SJCRH30 (cell line): ENCODE measurements at regions not wholly inside any gene's neighbourhood (a gene's known extent, or its start where the extent isn't known, plus 50 kb on each side); places are given as distances from the start of the nearest gene placed in this dataset.

ENCODE experiments used
- DNase-seq, 2 experiments: peaks; one replicate each; pipeline ENCODE4 v3.0.0-alpha.2; 2015 to 2020
- H3K27ac ChIP-seq: fragments of 250-450 bp; sonication (Bioruptor Pico); 2 replicates; pipeline ENCODE4 v1.5.1; 2020; ENCODE audit warnings: mild to moderate bottlenecking, moderate library complexity
- H3K27me3 ChIP-seq: fragments of 250-450 bp; sonication (Bioruptor Pico); 2 replicates; pipeline ENCODE4 v1.5.1; 2020; ENCODE audit warnings: mild to moderate bottlenecking, moderate library complexity
- H3K36me3 ChIP-seq: fragments of 250-450 bp; sonication (Bioruptor Pico); 2 replicates; pipeline ENCODE4 v1.5.1; 2020; ENCODE audit warnings: mild to moderate bottlenecking, moderate library complexity
- H3K4me1 ChIP-seq: fragments of 250-450 bp; sonication (Bioruptor Pico); 2 replicates; pipeline ENCODE4 v1.5.1; 2020; ENCODE audit warnings: mild to moderate bottlenecking, moderate library complexity
- H3K4me3 ChIP-seq: fragments of 250-450 bp; sonication (Bioruptor Pico); 2 replicates; pipeline ENCODE4 v1.5.1; 2020; ENCODE audit warnings: mild to moderate bottlenecking, moderate library complexity
- H3K9me3 ChIP-seq: fragments of 250-450 bp; sonication (Bioruptor Pico); replicated peaks from 2 replicates; pipeline ENCODE4 v1.5.1; 2020; ENCODE audit warnings: mild to moderate bottlenecking, moderate library complexity

GRCh38 chr10:126808103-126808502 lies 97.1 kb upstream of the DOCK1 start:
- Histone ChIP-seq H3K9me3 (no peaks in the 10 kb centered on the region), H3K36me3 (no peaks in the 10 kb centered on the region), H3K4me3 (no peak overlapping the region), H3K4me1 (no peaks in the 10 kb centered on the region), H3K27me3 (no peaks in the 10 kb centered on the region), H3K27ac (no peak overlapping the region)
- no peak for DNase-seq

GRCh38 chr10:126813432-126813831 lies 91.8 kb upstream of the DOCK1 start:
- Histone ChIP-seq H3K4me3 (no peak overlapping the region), H3K9me3 (no peaks in the 10 kb centered on the region), H3K4me1 (no peaks in the 10 kb centered on the region), H3K36me3 (no peaks in the 10 kb centered on the region), H3K27ac (no peak overlapping the region), H3K27me3 (no peaks in the 10 kb centered on the region)
- no peak for DNase-seq

GRCh38 chr10:126833542-126833941 lies 71.7 kb upstream of the DOCK1 start:
- no peak overlapping the region for H3K4me3 ChIP-seq
- no peak overlapping the region for H3K27ac ChIP-seq
- H3K27me3 ChIP-seq = no peaks in the 10 kb centered on the region
- no peaks in the 10 kb centered on the region for H3K9me3 ChIP-seq
- H3K4me1 ChIP-seq = no peaks in the 10 kb centered on the region
- no peak for DNase-seq
- H3K36me3 ChIP-seq = no peaks in the 10 kb centered on the region

GRCh38 chr10:126836009-126836408 lies 69.2 kb upstream of the DOCK1 start:
- no peak for DNase-seq
- H3K4me3 ChIP-seq = no peak overlapping the region
- no peaks in the 10 kb centered on the region for H3K36me3 ChIP-seq
- no peaks in the 10 kb centered on the region for H3K27me3 ChIP-seq
- H3K4me1 ChIP-seq = no peaks in the 10 kb centered on the region
- H3K9me3 ChIP-seq = no peaks in the 10 kb centered on the region
- H3K27ac ChIP-seq = no peak overlapping the region

GRCh38 chr10:126838316-126838715 lies 66.9 kb upstream of the DOCK1 start:
- Histone ChIP-seq H3K36me3 (no peaks in the 10 kb centered on the region), H3K9me3 (no peaks in the 10 kb centered on the region), H3K27ac (no peak overlapping the region), H3K4me1 (no peaks in the 10 kb centered on the region), H3K27me3 (no peaks in the 10 kb centered on the region), H3K4me3 (no peak overlapping the region)
- DNase-seq = no peak

- H3K27me3 ChIP-seq = no peaks in the 10 kb centered on the region
- H3K27ac ChIP-seq = no peak overlapping the region
- H3K4me1 ChIP-seq = no peaks in the 10 kb centered on the region
- H3K36me3 ChIP-seq = no peaks in the 10 kb centered on the region
- DNase-seq = no peak
- H3K4me3 ChIP-seq = no peak overlapping the region
- H3K9me3 ChIP-seq = no peaks in the 10 kb centered on the region
Observed at GRCh38 chr10:126839094-126839761, 66.0 kb upstream of the DOCK1 start.

GRCh38 chr10:126840576-126841135 lies 64.6 kb upstream of the DOCK1 start:
- no peak for DNase-seq
- Histone ChIP-seq H3K36me3 (no peaks in the 10 kb centered on the region), H3K27ac (no peak overlapping the region), H3K4me1 (no peaks in the 10 kb centered on the region), H3K27me3 (no peaks in the 10 kb centered on the region), H3K4me3 (no peak overlapping the region), H3K9me3 (no peaks in the 10 kb centered on the region)

- Histone ChIP-seq H3K4me1 (no peaks in the 10 kb centered on the region), H3K27ac (no peak overlapping the region), H3K9me3 (no peaks in the 10 kb centered on the region), H3K4me3 (no peak overlapping the region), H3K36me3 (no peaks in the 10 kb centered on the region), H3K27me3 (no peaks in the 10 kb centered on the region)
- DNase-seq = no peak
Observed at GRCh38 chr10:126841341-126841895, 63.8 kb upstream of the DOCK1 start.

- Histone ChIP-seq H3K36me3 (no peaks in the 10 kb centered on the region), H3K27me3 (no peaks in the 10 kb centered on the region), H3K27ac (no peak overlapping the region), H3K9me3 (no peaks in the 10 kb centered on the region), H3K4me3 (no peak overlapping the region), H3K4me1 (no peaks in the 10 kb centered on the region)
- no peak for DNase-seq
Observed at GRCh38 chr10:126842356-126842755, 62.9 kb upstream of the DOCK1 start.

- Histone ChIP-seq H3K4me3 (no peak overlapping the region), H3K27ac (no peak overlapping the region), H3K36me3 (no peaks in the 10 kb centered on the region), H3K4me1 (no peaks in the 10 kb centered on the region), H3K9me3 (no peaks in the 10 kb centered on the region), H3K27me3 (no peaks in the 10 kb centered on the region)
- peak; percentile 19 to 43 for DNase-seq
Observed at GRCh38 chr10:126842836-126843235, 62.4 kb upstream of the DOCK1 start.

GRCh38 chr10:126843299-126843934 lies 61.8 kb upstream of the DOCK1 start:
- no peak for DNase-seq
- no peak overlapping the region for H3K27ac ChIP-seq
- no peaks in the 10 kb centered on the region for H3K27me3 ChIP-seq
- H3K9me3 ChIP-seq = no peaks in the 10 kb centered on the region
- no peaks in the 10 kb centered on the region for H3K4me1 ChIP-seq
- no peak overlapping the region for H3K4me3 ChIP-seq
- no peaks in the 10 kb centered on the region for H3K36me3 ChIP-seq

- Histone ChIP-seq H3K36me3 (no peaks in the 10 kb centered on the region), H3K4me1 (no peaks in the 10 kb centered on the region), H3K4me3 (no peak overlapping the region), H3K27ac (no peak overlapping the region), H3K27me3 (no peaks in the 10 kb centered on the region), H3K9me3 (no peaks in the 10 kb centered on the region)
- no peak for DNase-seq
Observed at GRCh38 chr10:126844406-126844805, 60.8 kb upstream of the DOCK1 start.

- H3K27me3 ChIP-seq = no peaks in the 10 kb centered on the region
- no peaks in the 10 kb centered on the region for H3K9me3 ChIP-seq
- DNase-seq = no peak
- H3K4me3 ChIP-seq = no peak overlapping the region
- H3K27ac ChIP-seq = no peak overlapping the region
- H3K36me3 ChIP-seq = no peaks in the 10 kb centered on the region
- H3K4me1 ChIP-seq = no peaks in the 10 kb centered on the region
Observed at GRCh38 chr10:126846469-126846868, 58.8 kb upstream of the DOCK1 start.

GRCh38 chr10:126846959-126847358 lies 58.3 kb upstream of the DOCK1 start:
- H3K9me3 ChIP-seq = no peaks in the 10 kb centered on the region
- H3K4me3 ChIP-seq = no peak overlapping the region
- no peaks in the 10 kb centered on the region for H3K27me3 ChIP-seq
- H3K27ac ChIP-seq = no peak overlapping the region
- no peaks in the 10 kb centered on the region for H3K36me3 ChIP-seq
- no peaks in the 10 kb centered on the region for H3K4me1 ChIP-seq
- no peak for DNase-seq

- Histone ChIP-seq H3K4me1 (no peaks in the 10 kb centered on the region), H3K27ac (no peak overlapping the region)
- DNase-seq = no peak
Observed at GRCh38 chr10:126847666-126848065, 57.6 kb upstream of the DOCK1 start.

More at GRCh38 chr10:126847666-126848065, 57.6 kb upstream of the DOCK1 start:
- Histone ChIP-seq H3K36me3 (no peaks in the 10 kb centered on the region), H3K9me3 (no peaks in the 10 kb centered on the region), H3K27me3 (no peaks in the 10 kb centered on the region), H3K4me3 (no peak overlapping the region)
